ENCODE measurements at regions not wholly inside any gene's neighbourhood (a gene's known extent, or its start where the extent isn't known, plus 50 kb on each side); places are given as distances from the start of the nearest gene placed in this dataset.

DNA sequence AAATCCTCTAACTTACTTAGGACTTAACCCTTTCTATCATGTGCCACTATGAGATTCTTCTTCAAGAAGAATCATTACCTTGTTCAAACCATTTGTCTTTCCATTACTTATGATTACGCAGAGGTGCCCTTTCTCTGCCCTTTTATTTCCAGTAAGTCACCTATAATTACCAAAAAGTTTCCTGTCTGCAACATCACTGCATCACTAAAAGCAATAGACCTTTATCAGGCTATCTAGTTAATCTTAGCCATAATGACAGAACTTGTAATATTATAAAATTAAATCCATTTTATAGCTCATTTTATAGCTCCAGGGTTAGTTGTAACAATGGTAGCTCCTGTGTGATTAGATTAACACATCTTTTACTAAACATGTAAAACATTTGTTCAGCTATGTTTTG, 673.6 kb upstream of the PITX2 start:
- TF ChIP-seq CTCF (IDR thresholded peaks at IDR 0.05; ENCODE audit: poor library complexity, severe bottlenecking) = no peak
- TF ChIP-seq EZH2 (IDR thresholded peaks at IDR 0.05; ENCODE audit: borderline replicate concordance, insufficient read depth, low read length, poor library complexity, severe bottlenecking) = no peak
- no peak for TF ChIP-seq SMC3 (conservative IDR thresholded peaks at IDR 0.05; ENCODE audit: poor library complexity)
- TF ChIP-seq TAF1 (IDR thresholded peaks at IDR 0.05; ENCODE audit: low read depth) = no peak
- no peak for TF ChIP-seq EP300 (conservative IDR thresholded peaks at IDR 0.05; ENCODE audit: poor library complexity, severe bottlenecking)
- TF ChIP-seq POLR2AphosphoS5 (IDR thresholded peaks at IDR 0.05) = no peak
- TF ChIP-seq, protein P1, sequence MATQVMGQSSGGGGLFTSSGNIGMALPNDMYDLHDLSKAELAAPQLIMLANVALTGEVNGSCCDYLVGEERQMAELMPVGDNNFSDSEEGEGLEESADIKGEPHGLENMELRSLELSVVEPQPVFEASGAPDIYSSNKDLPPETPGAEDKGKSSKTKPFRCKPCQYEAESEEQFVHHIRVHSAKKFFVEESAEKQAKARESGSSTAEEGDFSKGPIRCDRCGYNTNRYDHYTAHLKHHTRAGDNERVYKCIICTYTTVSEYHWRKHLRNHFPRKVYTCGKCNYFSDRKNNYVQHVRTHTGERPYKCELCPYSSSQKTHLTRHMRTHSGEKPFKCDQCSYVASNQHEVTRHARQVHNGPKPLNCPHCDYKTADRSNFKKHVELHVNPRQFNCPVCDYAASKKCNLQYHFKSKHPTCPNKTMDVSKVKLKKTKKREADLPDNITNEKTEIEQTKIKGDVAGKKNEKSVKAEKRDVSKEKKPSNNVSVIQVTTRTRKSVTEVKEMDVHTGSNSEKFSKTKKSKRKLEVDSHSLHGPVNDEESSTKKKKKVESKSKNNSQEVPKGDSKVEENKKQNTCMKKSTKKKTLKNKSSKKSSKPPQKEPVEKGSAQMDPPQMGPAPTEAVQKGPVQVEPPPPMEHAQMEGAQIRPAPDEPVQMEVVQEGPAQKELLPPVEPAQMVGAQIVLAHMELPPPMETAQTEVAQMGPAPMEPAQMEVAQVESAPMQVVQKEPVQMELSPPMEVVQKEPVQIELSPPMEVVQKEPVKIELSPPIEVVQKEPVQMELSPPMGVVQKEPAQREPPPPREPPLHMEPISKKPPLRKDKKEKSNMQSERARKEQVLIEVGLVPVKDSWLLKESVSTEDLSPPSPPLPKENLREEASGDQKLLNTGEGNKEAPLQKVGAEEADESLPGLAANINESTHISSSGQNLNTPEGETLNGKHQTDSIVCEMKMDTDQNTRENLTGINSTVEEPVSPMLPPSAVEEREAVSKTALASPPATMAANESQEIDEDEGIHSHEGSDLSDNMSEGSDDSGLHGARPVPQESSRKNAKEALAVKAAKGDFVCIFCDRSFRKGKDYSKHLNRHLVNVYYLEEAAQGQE (IDR thresholded peaks at IDR 0.05; ENCODE audit: borderline replicate concordance) = no peak
- TF ChIP-seq RAD21 (conservative IDR thresholded peaks at IDR 0.05) = no peak
- no peak for TF ChIP-seq MXI1 (conservative IDR thresholded peaks at IDR 0.05; ENCODE audit: poor library complexity, severe bottlenecking)
